GM06990 (cell line): ENCODE measurements at regions not wholly inside any gene's neighbourhood (a gene's known extent, or its start where the extent isn't known, plus 50 kb on each side); places are given as distances from the start of the nearest gene placed in this dataset.
"Not testable (repeated sequence)": the region's sequence is repeated elsewhere in the genome, so short reads cannot be mapped to it uniquely, and the experiment has no call there.

Source experiments
- DNase-seq: peaks from one replicate; pipeline ENCODE4 v3.0.0-alpha.2; 2011; ENCODE audit not compliant: insufficient read length; ENCODE audit errors: extremely low read depth
- H3K27me3 ChIP-seq: replicated peaks from 2 replicates; pipeline ENCODE4 v1.6.0; 2011; ENCODE audit warnings: low read length; ENCODE audit not compliant: control insufficient read depth, insufficient read depth
- H3K36me3 ChIP-seq: 2 replicates; pipeline ENCODE4 v1.5.1; 2011; ENCODE audit warnings: low read length; ENCODE audit not compliant: control insufficient read depth, insufficient read depth
- H3K4me3 ChIP-seq: replicated peaks from 2 replicates; pipeline ENCODE4 v1.5.1; 2011; ENCODE audit warnings: low read depth, mild to moderate bottlenecking, control low read depth, low read length
- TF ChIP-seq, protein P1 (sequence below): IDR thresholded peaks from 2 replicates; pipeline ENCODE4 v1.5.1; 2011; ENCODE audit warnings: low read length, control low read depth, mild to moderate bottlenecking, inconsistent platforms; ENCODE audit not compliant: insufficient read depth, poor library complexity, severe bottlenecking

DNA sequence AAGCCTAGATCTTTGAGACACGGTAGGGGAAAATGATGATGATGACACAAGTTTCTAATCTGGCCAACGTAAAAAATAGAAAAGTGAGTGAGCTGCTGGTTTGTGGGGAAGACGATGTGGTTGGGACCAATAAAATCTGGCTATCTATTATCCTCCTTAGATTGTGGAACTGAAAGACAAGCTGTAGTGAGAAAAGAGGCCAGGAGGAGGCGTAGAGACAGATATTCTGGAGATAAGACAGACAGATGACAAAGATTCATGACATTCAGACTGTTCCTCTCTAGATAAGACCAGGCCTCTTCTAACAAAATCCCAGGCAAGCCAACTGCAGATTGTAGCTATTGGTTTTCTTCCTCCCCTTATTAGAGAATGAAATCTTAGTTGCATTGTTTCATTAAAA lies 376.3 kb upstream of the UBE2E3 start:
- H3K36me3 ChIP-seq: no peaks in the 10 kb centered on the region
- TF ChIP-seq, protein P1, sequence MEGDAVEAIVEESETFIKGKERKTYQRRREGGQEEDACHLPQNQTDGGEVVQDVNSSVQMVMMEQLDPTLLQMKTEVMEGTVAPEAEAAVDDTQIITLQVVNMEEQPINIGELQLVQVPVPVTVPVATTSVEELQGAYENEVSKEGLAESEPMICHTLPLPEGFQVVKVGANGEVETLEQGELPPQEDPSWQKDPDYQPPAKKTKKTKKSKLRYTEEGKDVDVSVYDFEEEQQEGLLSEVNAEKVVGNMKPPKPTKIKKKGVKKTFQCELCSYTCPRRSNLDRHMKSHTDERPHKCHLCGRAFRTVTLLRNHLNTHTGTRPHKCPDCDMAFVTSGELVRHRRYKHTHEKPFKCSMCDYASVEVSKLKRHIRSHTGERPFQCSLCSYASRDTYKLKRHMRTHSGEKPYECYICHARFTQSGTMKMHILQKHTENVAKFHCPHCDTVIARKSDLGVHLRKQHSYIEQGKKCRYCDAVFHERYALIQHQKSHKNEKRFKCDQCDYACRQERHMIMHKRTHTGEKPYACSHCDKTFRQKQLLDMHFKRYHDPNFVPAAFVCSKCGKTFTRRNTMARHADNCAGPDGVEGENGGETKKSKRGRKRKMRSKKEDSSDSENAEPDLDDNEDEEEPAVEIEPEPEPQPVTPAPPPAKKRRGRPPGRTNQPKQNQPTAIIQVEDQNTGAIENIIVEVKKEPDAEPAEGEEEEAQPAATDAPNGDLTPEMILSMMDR: peak; percentile 42
- no peak overlapping the region for H3K4me3 ChIP-seq
- no peaks in the 10 kb centered on the region for H3K27me3 ChIP-seq
- peak; percentile 12 for DNase-seq

DNA sequence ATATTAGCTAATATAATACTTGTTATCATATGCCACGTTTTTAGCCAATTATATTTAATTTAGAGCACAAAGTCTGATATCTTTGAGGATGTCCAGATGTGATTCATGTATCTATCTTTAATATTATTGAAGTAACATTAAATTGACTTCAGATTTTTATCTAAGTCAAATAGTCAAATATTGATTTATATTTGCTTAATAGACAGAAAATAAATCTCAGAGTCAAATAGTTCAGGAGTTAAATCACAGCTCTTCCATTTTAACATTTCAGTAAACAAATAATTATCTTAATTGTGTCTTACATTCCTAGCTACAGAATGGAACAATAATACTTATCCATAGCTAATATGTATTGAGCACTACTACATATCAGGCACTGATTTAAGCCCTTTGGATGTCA lies 379.4 kb upstream of the UBE2E3 start:
- Histone ChIP-seq H3K36me3 (no peaks in the 10 kb centered on the region), H3K4me3 (no peak overlapping the region), H3K27me3 (no peaks in the 10 kb centered on the region)
- TF ChIP-seq, protein P1: no peak
- no peak for DNase-seq

DNA sequence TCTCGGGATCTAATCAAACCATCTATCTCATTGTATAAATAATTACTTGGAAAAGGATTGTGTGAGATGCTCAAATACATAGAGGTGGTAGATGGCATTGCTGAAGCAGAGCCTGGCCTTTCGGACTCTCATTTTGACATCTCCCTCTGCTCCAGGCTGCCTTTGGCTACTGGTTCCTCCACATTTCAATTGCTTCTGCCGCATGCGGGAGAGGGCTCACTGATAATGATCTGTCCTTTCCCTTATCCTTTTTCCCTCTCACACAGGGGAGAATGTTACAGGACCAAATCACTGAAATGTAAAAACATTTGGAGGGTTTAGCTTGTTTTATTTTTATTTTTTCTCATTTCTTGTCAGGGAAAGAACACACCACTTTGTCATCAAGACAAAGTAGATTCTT lies 380.6 kb upstream of the UBE2E3 start:
- TF ChIP-seq, protein P1: no peak
- DNase-seq: no peak
- Histone ChIP-seq H3K27me3 (no peaks in the 10 kb centered on the region), H3K4me3 (no peak overlapping the region), H3K36me3 (no peaks in the 10 kb centered on the region)

DNA sequence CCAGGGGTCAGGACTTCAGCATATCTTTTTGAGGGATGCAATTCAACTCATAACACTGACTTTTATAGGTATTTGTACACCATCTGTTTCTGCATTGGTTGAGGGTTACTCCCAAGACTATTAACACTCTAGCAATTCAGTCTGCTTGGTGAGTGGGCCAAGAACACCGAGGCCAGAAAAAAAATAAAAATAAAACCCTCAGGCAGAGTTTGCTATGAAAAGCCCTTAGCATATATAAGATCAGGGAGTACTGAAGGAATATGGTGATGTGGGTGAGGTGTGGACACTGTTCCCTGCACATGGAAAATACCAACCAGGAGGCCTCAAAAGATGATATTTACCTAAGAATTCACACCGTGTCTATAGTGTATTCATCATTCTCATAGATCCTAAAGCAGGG lies 383.2 kb upstream of the UBE2E3 start:
- no peaks in the 10 kb centered on the region for H3K36me3 ChIP-seq
- no peak for DNase-seq
- no peak overlapping the region for H3K4me3 ChIP-seq
- TF ChIP-seq, protein P1: no peak
- H3K27me3 ChIP-seq: no peaks in the 10 kb centered on the region

DNA sequence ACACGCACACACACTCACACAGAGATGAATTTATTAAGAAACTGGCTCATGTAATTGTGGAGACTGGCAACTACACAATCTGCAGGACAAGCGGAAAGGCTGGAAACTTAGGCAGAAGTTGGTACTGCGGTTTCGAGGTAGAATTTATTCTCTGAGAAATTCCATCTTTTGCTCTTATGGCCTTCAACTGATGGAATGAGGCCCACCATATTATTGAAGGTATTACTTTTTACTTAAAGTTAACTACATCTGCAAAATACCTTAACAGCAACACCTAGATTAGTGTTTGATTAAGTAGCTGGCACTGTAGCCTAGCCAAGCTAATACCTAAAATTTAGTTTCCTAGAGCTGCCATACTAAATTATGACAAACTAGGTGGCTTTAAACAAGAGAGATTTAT lies 384.0 kb upstream of the UBE2E3 start:
- TF ChIP-seq, protein P1: no peak
- Histone ChIP-seq H3K27me3 (no peaks in the 10 kb centered on the region), H3K36me3 (no peaks in the 10 kb centered on the region), H3K4me3 (no peak overlapping the region)
- DNase-seq: no peak

DNA sequence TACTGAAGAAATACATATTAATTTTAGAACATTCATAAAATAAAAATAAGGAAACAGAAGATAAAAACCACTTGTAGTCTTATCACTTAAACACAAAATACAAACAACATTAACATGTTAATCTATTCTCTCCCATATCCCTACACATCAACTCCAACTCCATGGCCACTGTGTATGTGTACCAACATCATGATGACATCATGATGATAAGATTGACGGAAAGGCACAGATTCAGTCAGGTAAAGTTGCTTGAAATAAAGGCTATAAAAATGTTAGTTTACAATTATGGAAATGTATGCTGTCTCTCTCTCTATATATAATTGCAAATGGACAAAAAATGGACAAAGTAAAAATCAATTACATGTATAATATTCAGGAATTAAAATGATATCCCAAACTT lies 388.5 kb upstream of the UBE2E3 start:
- Histone ChIP-seq H3K27me3 (no peaks in the 10 kb centered on the region), H3K36me3 (no peaks in the 10 kb centered on the region), H3K4me3 (no peak overlapping the region)
- TF ChIP-seq, protein P1: no peak
- DNase-seq: no peak

DNA sequence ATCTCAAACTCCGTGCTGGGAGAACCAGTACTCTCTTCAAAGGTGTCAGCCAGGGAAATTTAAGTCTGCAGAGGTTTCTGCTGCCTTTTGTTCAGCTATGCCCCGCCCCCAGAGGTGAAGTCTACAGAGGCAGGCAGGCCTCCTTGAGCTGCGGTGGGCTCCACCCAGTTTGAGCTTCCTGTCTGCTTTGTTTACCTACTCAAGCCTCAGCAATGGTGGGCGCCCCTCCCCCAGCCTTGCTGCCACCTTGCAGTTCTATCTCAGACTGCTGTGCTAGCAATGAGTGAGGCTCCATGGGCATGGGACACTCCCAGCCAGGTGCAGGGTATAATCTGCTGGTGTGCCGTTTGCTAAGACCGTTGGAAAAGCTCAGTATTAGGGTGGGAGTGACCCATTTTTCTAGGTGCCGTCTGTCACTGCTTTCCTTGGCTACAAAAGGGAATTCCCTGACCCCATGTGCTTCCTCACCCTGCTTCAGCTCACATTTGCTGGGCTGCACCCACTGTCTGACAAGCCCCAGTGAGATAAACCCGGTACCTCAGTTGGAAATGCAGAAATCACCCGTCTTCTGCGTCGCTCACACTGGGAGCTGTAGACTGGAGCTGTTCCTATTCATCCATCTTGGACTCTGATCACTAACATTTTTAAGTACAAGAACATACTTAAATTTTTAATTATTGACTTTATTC lies 389.2 kb upstream of the UBE2E3 start:
- not testable (repeated sequence) for H3K36me3 ChIP-seq, H3K4me3 ChIP-seq, DNase-seq, H3K27me3 ChIP-seq
